ENCODE measurements at regions not wholly inside any gene's neighbourhood (a gene's known extent, or its start where the extent isn't known, plus 50 kb on each side); places are given as distances from the start of the nearest gene placed in this dataset.

GRCh38 chr17:15048933-15049794, 216.0 kb downstream of the PMP22 start:
- H3K9me3 ChIP-seq (ENCODE audit: control insufficient read depth, insufficient read depth, low read depth, low read length): no peaks in the 10 kb centered on the region
- no peaks in the 10 kb centered on the region for H3K36me3 ChIP-seq (ENCODE audit: control insufficient read depth, insufficient read depth, low read length)
- peak overlapping the region; percentile 32; the same call in 1 of the 2 replicates for H3K27ac ChIP-seq (ENCODE audit: low read depth, low read length)
- no peak overlapping the region; the same call in 1 of the 2 replicates for H3K4me3 ChIP-seq (ENCODE audit: low read depth, low read length)
- peaks cover 19% of the 10 kb centered on the region for H3K4me1 ChIP-seq (ENCODE audit: control insufficient read depth, insufficient read depth, low read length)
- H3K27me3 ChIP-seq (ENCODE audit: control insufficient read depth, insufficient read depth, low read length): no peaks in the 10 kb centered on the region
- no peak overlapping the region for H3K9ac ChIP-seq (ENCODE audit: low read length)

GRCh38 chr17:15048381-15048780, 216.7 kb downstream of the PMP22 start:
- Histone ChIP-seq H3K9ac (ENCODE audit: low read length) (no peak overlapping the region), H3K4me3 (ENCODE audit: low read depth, low read length) (no peak overlapping the region), H3K27ac (ENCODE audit: low read depth, low read length) (peak overlapping the region; percentile 32; the same call in 1 of the 2 replicates), H3K27me3 (ENCODE audit: control insufficient read depth, insufficient read depth, low read length) (no peaks in the 10 kb centered on the region), H3K9me3 (ENCODE audit: control insufficient read depth, insufficient read depth, low read depth, low read length) (no peaks in the 10 kb centered on the region), H3K36me3 (ENCODE audit: control insufficient read depth, insufficient read depth, low read length) (no peaks in the 10 kb centered on the region), H3K4me1 (ENCODE audit: control insufficient read depth, insufficient read depth, low read length) (peaks cover 19% of the 10 kb centered on the region)

- no peaks in the 10 kb centered on the region for H3K27me3 ChIP-seq (ENCODE audit: control insufficient read depth, insufficient read depth, low read length)
- no peaks in the 10 kb centered on the region for H3K9me3 ChIP-seq (ENCODE audit: control insufficient read depth, insufficient read depth, low read depth, low read length)
- H3K36me3 ChIP-seq (ENCODE audit: control insufficient read depth, insufficient read depth, low read length): no peaks in the 10 kb centered on the region
- H3K4me3 ChIP-seq (ENCODE audit: low read depth, low read length): no peak overlapping the region
- no peak overlapping the region for H3K9ac ChIP-seq (ENCODE audit: low read length)
- H3K4me1 ChIP-seq (ENCODE audit: control insufficient read depth, insufficient read depth, low read length): peaks cover 15% of the 10 kb centered on the region; the same call in 1 of the 2 replicates
- H3K27ac ChIP-seq (ENCODE audit: low read depth, low read length): no peak overlapping the region
Measured at GRCh38 chr17:15042311-15042710, 222.8 kb downstream of the PMP22 start.

GRCh38 chr17:15039366-15039765, 225.8 kb downstream of the PMP22 start:
- Histone ChIP-seq H3K4me3 (ENCODE audit: low read depth, low read length) (no peak overlapping the region), H3K9me3 (ENCODE audit: control insufficient read depth, insufficient read depth, low read depth, low read length) (no peaks in the 10 kb centered on the region), H3K27me3 (ENCODE audit: control insufficient read depth, insufficient read depth, low read length) (no peaks in the 10 kb centered on the region), H3K9ac (ENCODE audit: low read length) (no peak overlapping the region), H3K36me3 (ENCODE audit: control insufficient read depth, insufficient read depth, low read length) (no peaks in the 10 kb centered on the region), H3K27ac (ENCODE audit: low read depth, low read length) (no peak overlapping the region), H3K4me1 (ENCODE audit: control insufficient read depth, insufficient read depth, low read length) (peaks cover 15% of the 10 kb centered on the region; the same call in 1 of the 2 replicates)

GRCh38 chr17:15038656-15039055, 226.5 kb downstream of the PMP22 start:
- no peak overlapping the region for H3K4me3 ChIP-seq (ENCODE audit: low read depth, low read length)
- no peaks in the 10 kb centered on the region for H3K9me3 ChIP-seq (ENCODE audit: control insufficient read depth, insufficient read depth, low read depth, low read length)
- H3K4me1 ChIP-seq (ENCODE audit: control insufficient read depth, insufficient read depth, low read length): peaks cover 15% of the 10 kb centered on the region
- no peaks in the 10 kb centered on the region for H3K36me3 ChIP-seq (ENCODE audit: control insufficient read depth, insufficient read depth, low read length)
- no peak overlapping the region for H3K9ac ChIP-seq (ENCODE audit: low read length)
- H3K27me3 ChIP-seq (ENCODE audit: control insufficient read depth, insufficient read depth, low read length): no peaks in the 10 kb centered on the region
- H3K27ac ChIP-seq (ENCODE audit: low read depth, low read length): no peak overlapping the region

GRCh38 chr17:15036238-15036637, 228.9 kb downstream of the PMP22 start:
- Histone ChIP-seq H3K9ac (ENCODE audit: low read length) (no peak overlapping the region), H3K27me3 (ENCODE audit: control insufficient read depth, insufficient read depth, low read length) (no peaks in the 10 kb centered on the region), H3K36me3 (ENCODE audit: control insufficient read depth, insufficient read depth, low read length) (no peaks in the 10 kb centered on the region), H3K9me3 (ENCODE audit: control insufficient read depth, insufficient read depth, low read depth, low read length) (no peaks in the 10 kb centered on the region), H3K27ac (ENCODE audit: low read depth, low read length) (no peak overlapping the region), H3K4me1 (ENCODE audit: control insufficient read depth, insufficient read depth, low read length) (peaks cover 9% of the 10 kb centered on the region), H3K4me3 (ENCODE audit: low read depth, low read length) (no peak overlapping the region)

GRCh38 chr17:15031975-15032374, 233.2 kb downstream of the PMP22 start:
- H3K4me3 ChIP-seq (ENCODE audit: low read depth, low read length): no peak overlapping the region
- H3K9ac ChIP-seq (ENCODE audit: low read length): no peak overlapping the region
- H3K36me3 ChIP-seq (ENCODE audit: control insufficient read depth, insufficient read depth, low read length): no peaks in the 10 kb centered on the region
- H3K4me1 ChIP-seq (ENCODE audit: control insufficient read depth, insufficient read depth, low read length): no peaks in the 10 kb centered on the region; the same call in 1 of the 2 replicates
- no peaks in the 10 kb centered on the region for H3K27me3 ChIP-seq (ENCODE audit: control insufficient read depth, insufficient read depth, low read length)
- no peak overlapping the region for H3K27ac ChIP-seq (ENCODE audit: low read depth, low read length)
- H3K9me3 ChIP-seq (ENCODE audit: control insufficient read depth, insufficient read depth, low read depth, low read length): no peaks in the 10 kb centered on the region

- Histone ChIP-seq H3K9ac (ENCODE audit: low read length) (no peak overlapping the region), H3K4me3 (ENCODE audit: low read depth, low read length) (no peak overlapping the region), H3K27me3 (ENCODE audit: control insufficient read depth, insufficient read depth, low read length) (no peaks in the 10 kb centered on the region), H3K27ac (ENCODE audit: low read depth, low read length) (no peak overlapping the region), H3K4me1 (ENCODE audit: control insufficient read depth, insufficient read depth, low read length) (no peaks in the 10 kb centered on the region; the same call in 1 of the 2 replicates), H3K36me3 (ENCODE audit: control insufficient read depth, insufficient read depth, low read length) (no peaks in the 10 kb centered on the region), H3K9me3 (ENCODE audit: control insufficient read depth, insufficient read depth, low read depth, low read length) (no peaks in the 10 kb centered on the region)
Measured at GRCh38 chr17:15029469-15029868, 235.7 kb downstream of the PMP22 start.

GRCh38 chr17:15027853-15028252, 237.3 kb downstream of the PMP22 start:
- peaks cover 8% of the 10 kb centered on the region for H3K4me1 ChIP-seq (ENCODE audit: control insufficient read depth, insufficient read depth, low read length)
- H3K4me3 ChIP-seq (ENCODE audit: low read depth, low read length): no peak overlapping the region
- no peaks in the 10 kb centered on the region for H3K27me3 ChIP-seq (ENCODE audit: control insufficient read depth, insufficient read depth, low read length)
- no peaks in the 10 kb centered on the region for H3K36me3 ChIP-seq (ENCODE audit: control insufficient read depth, insufficient read depth, low read length)
- no peak overlapping the region for H3K27ac ChIP-seq (ENCODE audit: low read depth, low read length)
- no peak overlapping the region for H3K9ac ChIP-seq (ENCODE audit: low read length)
- H3K9me3 ChIP-seq (ENCODE audit: control insufficient read depth, insufficient read depth, low read depth, low read length): no peaks in the 10 kb centered on the region

- Histone ChIP-seq H3K9ac (ENCODE audit: low read length) (no peak overlapping the region), H3K36me3 (ENCODE audit: control insufficient read depth, insufficient read depth, low read length) (no peaks in the 10 kb centered on the region), H3K27me3 (ENCODE audit: control insufficient read depth, insufficient read depth, low read length) (no peaks in the 10 kb centered on the region), H3K27ac (ENCODE audit: low read depth, low read length) (no peak overlapping the region), H3K4me1 (ENCODE audit: control insufficient read depth, insufficient read depth, low read length) (peaks cover 8% of the 10 kb centered on the region; the same call in 1 of the 2 replicates), H3K9me3 (ENCODE audit: control insufficient read depth, insufficient read depth, low read depth, low read length) (no peaks in the 10 kb centered on the region), H3K4me3 (ENCODE audit: low read depth, low read length) (no peak overlapping the region)
Measured at GRCh38 chr17:15026088-15026487, 239.0 kb downstream of the PMP22 start.

GRCh38 chr17:15023589-15024336, 241.4 kb downstream of the PMP22 start:
- H3K4me1 ChIP-seq (ENCODE audit: control insufficient read depth, insufficient read depth, low read length): peaks cover 8% of the 10 kb centered on the region; the same call in 1 of the 2 replicates
- no peaks in the 10 kb centered on the region for H3K9me3 ChIP-seq (ENCODE audit: control insufficient read depth, insufficient read depth, low read depth, low read length)
- no peaks in the 10 kb centered on the region for H3K27me3 ChIP-seq (ENCODE audit: control insufficient read depth, insufficient read depth, low read length)
- no peak overlapping the region for H3K9ac ChIP-seq (ENCODE audit: low read length)
- no peak overlapping the region for H3K27ac ChIP-seq (ENCODE audit: low read depth, low read length)
- H3K36me3 ChIP-seq (ENCODE audit: control insufficient read depth, insufficient read depth, low read length): no peaks in the 10 kb centered on the region
- H3K4me3 ChIP-seq (ENCODE audit: low read depth, low read length): no peak overlapping the region
